ENCODE measurements at regions not wholly inside any gene's neighbourhood (a gene's known extent, or its start where the extent isn't known, plus 50 kb on each side); places are given as distances from the start of the nearest gene placed in this dataset.
"Not testable (repeated sequence)": the region's sequence is repeated elsewhere in the genome, so short reads cannot be mapped to it uniquely, and the experiment has no call there.

DNA sequence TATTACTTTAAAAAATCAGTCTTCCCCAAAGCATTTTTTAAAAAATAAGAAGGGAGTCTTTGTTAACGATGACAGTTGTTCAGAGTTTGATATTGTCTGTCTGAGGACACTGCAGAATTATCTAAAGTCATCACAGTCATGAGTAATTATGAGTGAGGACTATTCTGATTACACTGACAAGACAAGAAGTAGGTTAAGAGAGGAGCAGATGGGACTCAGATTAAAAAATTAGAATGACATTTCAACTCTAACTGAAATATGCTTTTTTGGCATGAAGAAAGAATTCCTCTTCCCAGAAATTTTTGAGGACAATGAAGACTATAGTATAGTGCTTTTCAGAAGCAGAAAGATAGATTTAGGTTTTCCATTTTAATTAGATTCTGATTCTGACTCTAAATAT lies 456.5 kb downstream of the EPHA7 start:
- H3K36me3 ChIP-seq (ENCODE audit: control insufficient read depth in 4 of 4, insufficient read depth in 3 of 4, low read depth in 1 of 4, low read length in 3 of 4), result no peaks in the 10 kb centered on the region
- 48% methylated on average over 1 of the region's 1 CpG for WGBS
- H3K4me3 ChIP-seq (ENCODE audit: low read depth in 1 of 3, low read length in 3 of 3), result no peak overlapping the region
- no peak for DNase-seq (ENCODE audit: low spot score)
- no peak overlapping the region for H3K27ac ChIP-seq (ENCODE audit: low read depth in 1 of 2, low read length in 2 of 2)
- H3K4me1 ChIP-seq (ENCODE audit: control insufficient read depth in 4 of 4, insufficient read depth in 4 of 4, low read length in 3 of 4), result no peaks in the 10 kb centered on the region
- H3K27me3 ChIP-seq (ENCODE audit: control insufficient read depth in 4 of 4, insufficient read depth in 4 of 4, low read length in 3 of 4), result no peaks in the 10 kb centered on the region
- peaks cover 0 to 7% (median 1%) of the 10 kb centered on the region in 4 donors for H3K9me3 ChIP-seq (ENCODE audit: control insufficient read depth in 4 of 4, low read length in 3 of 4)
- no peak overlapping the region for H3K9ac ChIP-seq (ENCODE audit: low read depth in 1 of 2, low read length in 2 of 2)
- TF ChIP-seq JUND (IDR thresholded peaks at IDR 0.05) (no peak), NR2F2 (IDR thresholded peaks at IDR 0.05) (no peak), SP1 (IDR thresholded peaks at IDR 0.05) (no peak), YY1 (IDR thresholded peaks at IDR 0.05) (no peak), HNF4A (conservative IDR thresholded peaks at IDR 0.05) (no peak), TAF1 (conservative IDR thresholded peaks at IDR 0.05) (no peak), RAD21 (IDR thresholded peaks at IDR 0.05) (no peak), GABPA (IDR thresholded peaks at IDR 0.05 in 1 of 2, conservative IDR thresholded peaks at IDR 0.05 in 1 of 2) (no peak), RXRA (IDR thresholded peaks at IDR 0.05) (no peak), HNF4G (IDR thresholded peaks at IDR 0.05) (no peak), EGR1 (IDR thresholded peaks at IDR 0.05; ENCODE audit: low read depth in 2 of 2) (no peak), FOXA2 (IDR thresholded peaks at IDR 0.05) (no peak), FOXA1 (IDR thresholded peaks at IDR 0.05) (no peak)
- TF ChIP-seq, protein P1, sequence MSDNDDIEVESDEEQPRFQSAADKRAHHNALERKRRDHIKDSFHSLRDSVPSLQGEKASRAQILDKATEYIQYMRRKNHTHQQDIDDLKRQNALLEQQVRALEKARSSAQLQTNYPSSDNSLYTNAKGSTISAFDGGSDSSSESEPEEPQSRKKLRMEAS (IDR thresholded peaks at IDR 0.05), result no peak
- TF ChIP-seq, protein P2, sequence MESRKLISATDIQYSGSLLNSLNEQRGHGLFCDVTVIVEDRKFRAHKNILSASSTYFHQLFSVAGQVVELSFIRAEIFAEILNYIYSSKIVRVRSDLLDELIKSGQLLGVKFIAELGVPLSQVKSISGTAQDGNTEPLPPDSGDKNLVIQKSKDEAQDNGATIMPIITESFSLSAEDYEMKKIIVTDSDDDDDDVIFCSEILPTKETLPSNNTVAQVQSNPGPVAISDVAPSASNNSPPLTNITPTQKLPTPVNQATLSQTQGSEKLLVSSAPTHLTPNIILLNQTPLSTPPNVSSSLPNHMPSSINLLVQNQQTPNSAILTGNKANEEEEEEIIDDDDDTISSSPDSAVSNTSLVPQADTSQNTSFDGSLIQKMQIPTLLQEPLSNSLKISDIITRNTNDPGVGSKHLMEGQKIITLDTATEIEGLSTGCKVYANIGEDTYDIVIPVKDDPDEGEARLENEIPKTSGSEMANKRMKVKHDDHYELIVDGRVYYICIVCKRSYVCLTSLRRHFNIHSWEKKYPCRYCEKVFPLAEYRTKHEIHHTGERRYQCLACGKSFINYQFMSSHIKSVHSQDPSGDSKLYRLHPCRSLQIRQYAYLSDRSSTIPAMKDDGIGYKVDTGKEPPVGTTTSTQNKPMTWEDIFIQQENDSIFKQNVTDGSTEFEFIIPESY (IDR thresholded peaks at IDR 0.05), result no peak
- TF ChIP-seq, protein P3, sequence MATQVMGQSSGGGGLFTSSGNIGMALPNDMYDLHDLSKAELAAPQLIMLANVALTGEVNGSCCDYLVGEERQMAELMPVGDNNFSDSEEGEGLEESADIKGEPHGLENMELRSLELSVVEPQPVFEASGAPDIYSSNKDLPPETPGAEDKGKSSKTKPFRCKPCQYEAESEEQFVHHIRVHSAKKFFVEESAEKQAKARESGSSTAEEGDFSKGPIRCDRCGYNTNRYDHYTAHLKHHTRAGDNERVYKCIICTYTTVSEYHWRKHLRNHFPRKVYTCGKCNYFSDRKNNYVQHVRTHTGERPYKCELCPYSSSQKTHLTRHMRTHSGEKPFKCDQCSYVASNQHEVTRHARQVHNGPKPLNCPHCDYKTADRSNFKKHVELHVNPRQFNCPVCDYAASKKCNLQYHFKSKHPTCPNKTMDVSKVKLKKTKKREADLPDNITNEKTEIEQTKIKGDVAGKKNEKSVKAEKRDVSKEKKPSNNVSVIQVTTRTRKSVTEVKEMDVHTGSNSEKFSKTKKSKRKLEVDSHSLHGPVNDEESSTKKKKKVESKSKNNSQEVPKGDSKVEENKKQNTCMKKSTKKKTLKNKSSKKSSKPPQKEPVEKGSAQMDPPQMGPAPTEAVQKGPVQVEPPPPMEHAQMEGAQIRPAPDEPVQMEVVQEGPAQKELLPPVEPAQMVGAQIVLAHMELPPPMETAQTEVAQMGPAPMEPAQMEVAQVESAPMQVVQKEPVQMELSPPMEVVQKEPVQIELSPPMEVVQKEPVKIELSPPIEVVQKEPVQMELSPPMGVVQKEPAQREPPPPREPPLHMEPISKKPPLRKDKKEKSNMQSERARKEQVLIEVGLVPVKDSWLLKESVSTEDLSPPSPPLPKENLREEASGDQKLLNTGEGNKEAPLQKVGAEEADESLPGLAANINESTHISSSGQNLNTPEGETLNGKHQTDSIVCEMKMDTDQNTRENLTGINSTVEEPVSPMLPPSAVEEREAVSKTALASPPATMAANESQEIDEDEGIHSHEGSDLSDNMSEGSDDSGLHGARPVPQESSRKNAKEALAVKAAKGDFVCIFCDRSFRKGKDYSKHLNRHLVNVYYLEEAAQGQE (IDR thresholded peaks at IDR 0.05), result no peak
- TF ChIP-seq, protein P4, sequence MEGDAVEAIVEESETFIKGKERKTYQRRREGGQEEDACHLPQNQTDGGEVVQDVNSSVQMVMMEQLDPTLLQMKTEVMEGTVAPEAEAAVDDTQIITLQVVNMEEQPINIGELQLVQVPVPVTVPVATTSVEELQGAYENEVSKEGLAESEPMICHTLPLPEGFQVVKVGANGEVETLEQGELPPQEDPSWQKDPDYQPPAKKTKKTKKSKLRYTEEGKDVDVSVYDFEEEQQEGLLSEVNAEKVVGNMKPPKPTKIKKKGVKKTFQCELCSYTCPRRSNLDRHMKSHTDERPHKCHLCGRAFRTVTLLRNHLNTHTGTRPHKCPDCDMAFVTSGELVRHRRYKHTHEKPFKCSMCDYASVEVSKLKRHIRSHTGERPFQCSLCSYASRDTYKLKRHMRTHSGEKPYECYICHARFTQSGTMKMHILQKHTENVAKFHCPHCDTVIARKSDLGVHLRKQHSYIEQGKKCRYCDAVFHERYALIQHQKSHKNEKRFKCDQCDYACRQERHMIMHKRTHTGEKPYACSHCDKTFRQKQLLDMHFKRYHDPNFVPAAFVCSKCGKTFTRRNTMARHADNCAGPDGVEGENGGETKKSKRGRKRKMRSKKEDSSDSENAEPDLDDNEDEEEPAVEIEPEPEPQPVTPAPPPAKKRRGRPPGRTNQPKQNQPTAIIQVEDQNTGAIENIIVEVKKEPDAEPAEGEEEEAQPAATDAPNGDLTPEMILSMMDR (IDR thresholded peaks at IDR 0.05; ENCODE audit: low read depth, low read length, missing input control), result no peak
- TF ChIP-seq, protein P5, sequence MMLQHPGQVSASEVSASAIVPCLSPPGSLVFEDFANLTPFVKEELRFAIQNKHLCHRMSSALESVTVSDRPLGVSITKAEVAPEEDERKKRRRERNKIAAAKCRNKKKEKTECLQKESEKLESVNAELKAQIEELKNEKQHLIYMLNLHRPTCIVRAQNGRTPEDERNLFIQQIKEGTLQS (IDR thresholded peaks at IDR 0.05), result no peak

DNA sequence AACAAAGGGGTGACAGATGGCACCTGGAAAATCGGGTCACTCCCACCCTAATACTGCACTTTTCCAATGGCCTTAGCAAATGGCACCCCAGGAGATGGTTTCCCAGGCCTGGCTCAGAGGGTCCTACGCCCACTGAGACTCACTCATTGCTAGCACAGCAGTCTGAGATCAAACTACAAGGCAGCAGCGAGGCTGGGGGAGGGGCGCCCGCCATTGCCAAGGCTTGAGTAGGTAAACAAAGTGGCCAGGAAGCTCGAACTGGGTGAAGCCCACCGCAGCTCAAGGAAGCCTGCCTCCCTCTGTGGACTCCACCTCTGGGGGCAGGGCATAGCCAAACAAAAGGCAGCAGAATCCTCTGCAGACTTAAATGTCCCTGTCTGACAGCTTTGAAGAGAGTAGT lies 467.2 kb downstream of the EPHA7 start:
- not testable (repeated sequence) for DNase-seq (ENCODE audit: low spot score); H3K27me3 ChIP-seq (ENCODE audit: control insufficient read depth in 4 of 4, insufficient read depth in 4 of 4, low read length in 3 of 4); H3K4me1 ChIP-seq (ENCODE audit: control insufficient read depth in 4 of 4, insufficient read depth in 4 of 4, low read length in 3 of 4); H3K4me3 ChIP-seq (ENCODE audit: low read depth in 1 of 3, low read length in 3 of 3); H3K36me3 ChIP-seq (ENCODE audit: control insufficient read depth in 4 of 4, insufficient read depth in 3 of 4, low read depth in 1 of 4, low read length in 3 of 4); H3K9ac ChIP-seq (ENCODE audit: low read depth in 1 of 2, low read length in 2 of 2); H3K9me3 ChIP-seq (ENCODE audit: control insufficient read depth in 4 of 4, low read length in 3 of 4); H3K27ac ChIP-seq (ENCODE audit: low read depth in 1 of 2, low read length in 2 of 2)
- 79% methylated on average over 7 of the region's 7 CpGs for WGBS

Measured in liver (tissue), 8 donors.